TTC549 (cell line): ENCODE measurements at regions not wholly inside any gene's neighbourhood (a gene's known extent, or its start where the extent isn't known, plus 50 kb on each side); places are given as distances from the start of the nearest gene placed in this dataset.
"Not testable (repeated sequence)": the region's sequence is repeated elsewhere in the genome, so short reads cannot be mapped to it uniquely, and the experiment has no call there.

ENCODE experiments used
- FAIRE-seq: peaks from 2 replicates; lab custom pipeline; 2012; peaks lifted over from hg19 to GRCh38; lab: Jason Lieb, UNC

GRCh38 chr4:171524903-171525302 lies 288.3 kb upstream of the GALNTL6 start:
- FAIRE-seq = no peak

DNA sequence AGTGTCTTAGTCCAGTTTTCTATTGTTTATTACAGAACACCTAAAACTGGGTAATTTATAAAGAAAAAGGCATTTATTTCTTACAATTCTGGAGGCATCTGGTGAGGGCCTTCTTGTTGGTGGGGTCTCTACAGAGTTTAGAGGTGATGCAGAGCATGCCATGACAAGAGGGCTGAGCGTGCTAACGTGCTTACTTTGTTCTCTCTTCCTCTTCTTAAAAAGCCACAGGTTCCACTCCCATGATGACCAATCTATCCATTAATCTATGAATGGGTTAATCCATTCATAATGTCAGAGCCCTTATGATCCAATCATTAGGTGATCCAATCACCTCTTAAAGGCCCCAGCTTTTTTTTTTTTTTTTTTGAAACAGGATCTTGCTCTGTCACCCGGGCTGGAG lies 291.5 kb upstream of the GALNTL6 start:
- FAIRE-seq = no peak

GRCh38 chr4:171519457-171519856 lies 293.7 kb upstream of the GALNTL6 start:
- no peak for FAIRE-seq

GRCh38 chr4:171517883-171518282 lies 295.3 kb upstream of the GALNTL6 start:
- FAIRE-seq = no peak

DNA sequence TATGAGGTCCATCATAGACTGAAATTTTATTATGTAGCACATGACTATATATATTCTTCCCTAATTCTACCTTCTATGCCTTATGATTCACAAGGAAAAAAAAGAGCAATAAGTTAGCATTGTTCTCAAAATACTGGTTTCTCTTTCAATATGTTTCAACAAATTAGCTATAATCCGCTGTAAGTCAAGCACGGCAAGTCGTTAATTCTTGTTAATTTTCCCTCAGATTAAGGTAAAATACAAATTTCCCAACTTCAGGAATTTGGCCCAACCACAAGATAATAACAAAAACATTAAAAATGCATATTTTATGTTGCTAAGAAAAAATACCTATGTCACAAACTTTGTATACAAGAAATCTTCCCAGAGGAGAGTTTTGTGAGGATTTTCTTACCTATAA lies 296.5 kb upstream of the GALNTL6 start:
- no peak for FAIRE-seq

DNA sequence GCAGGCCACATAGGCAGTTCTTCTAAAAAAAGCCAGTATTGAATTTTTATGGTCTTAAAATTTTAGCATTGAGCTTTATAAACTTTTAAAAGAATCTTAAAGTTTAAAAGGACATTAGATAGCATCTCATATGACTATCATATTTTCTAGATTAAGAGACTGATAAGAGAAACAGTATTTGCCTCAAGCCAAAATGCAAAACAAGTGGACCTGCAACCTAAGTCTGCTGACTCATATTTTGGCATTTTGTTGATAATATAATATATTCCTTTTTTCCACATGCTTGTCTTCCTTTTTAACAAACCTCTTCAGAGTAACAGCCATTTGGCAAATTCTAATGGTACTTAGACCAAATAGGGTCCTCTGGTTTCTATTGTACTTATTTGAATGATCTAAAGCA lies 328.5 kb upstream of the GALNTL6 start:
- FAIRE-seq = no peak

DNA sequence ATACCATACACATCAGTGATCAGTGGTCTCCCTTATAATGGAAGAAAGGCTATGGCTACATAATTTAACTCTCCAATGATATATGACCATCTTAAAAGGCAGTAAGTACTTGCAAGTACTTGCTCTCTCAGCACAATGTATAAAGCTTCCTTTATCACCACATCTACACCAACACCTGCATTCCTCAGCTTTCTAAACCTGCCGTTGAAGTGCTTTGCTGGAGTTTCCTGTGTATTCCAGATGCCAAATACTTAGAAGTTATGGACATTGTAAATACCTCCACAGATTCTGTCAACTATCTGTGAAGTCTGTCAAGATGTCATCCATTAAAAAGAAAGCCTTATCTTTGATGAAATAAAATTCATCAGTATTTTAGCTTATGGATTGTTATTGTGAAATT lies 335.0 kb upstream of the GALNTL6 start:
- no peak for FAIRE-seq

DNA sequence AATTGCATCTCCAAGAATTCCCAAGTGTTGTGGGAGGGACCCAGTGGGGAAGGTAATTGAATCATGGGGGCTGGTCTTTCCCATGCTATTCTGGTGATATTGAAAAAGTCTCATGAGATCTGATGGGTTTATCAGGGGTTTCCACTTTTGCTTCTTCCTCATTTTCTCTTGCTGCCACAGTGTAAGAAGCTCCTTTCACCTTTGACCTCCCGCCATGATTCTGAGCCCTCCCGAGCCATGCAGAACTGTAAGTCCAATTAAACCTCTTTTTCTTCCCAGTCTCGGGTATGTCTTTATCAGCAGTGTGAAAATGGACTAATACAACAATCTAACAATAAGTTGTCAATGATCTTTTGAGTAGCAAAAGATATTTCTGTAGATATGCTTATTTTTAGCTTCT lies 338.1 kb upstream of the GALNTL6 start:
- not testable (repeated sequence) for FAIRE-seq

DNA sequence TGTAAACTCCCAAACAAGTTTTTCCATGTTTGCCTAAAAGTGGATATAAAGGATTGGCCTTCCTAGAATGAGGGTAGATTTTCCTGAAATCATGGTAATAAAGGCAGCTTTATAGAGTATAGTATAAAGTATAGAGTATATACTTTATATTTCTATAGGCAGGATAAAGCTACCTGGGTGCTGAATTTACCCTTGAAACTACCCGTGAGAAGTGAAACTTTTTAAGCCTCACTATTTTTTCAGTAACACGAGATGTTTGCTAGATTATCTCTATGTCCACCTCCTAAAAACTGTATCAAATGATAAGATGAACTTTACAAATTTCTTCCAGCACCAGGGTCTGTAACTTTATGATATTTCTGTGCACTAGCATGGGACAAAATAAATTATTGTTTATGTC lies 340.0 kb upstream of the GALNTL6 start:
- FAIRE-seq = no peak

DNA sequence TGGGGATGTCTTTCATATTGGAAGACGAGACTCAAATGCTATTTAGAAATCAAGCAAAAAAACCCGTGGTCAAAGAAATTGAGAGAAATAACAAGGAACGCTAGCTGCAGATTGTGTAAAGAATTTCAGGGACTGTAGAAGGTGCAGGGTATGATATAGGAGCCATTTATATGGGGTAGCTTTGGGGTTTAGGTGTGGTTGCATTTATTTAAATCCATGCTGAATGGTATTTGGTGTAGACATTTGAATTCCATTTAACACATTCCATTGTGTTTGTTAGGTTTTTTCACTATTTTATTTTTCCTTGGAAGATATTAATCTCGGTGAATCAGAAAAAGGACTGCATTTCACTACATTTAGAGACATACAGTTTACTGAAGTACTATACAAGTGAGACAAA lies 341.0 kb upstream of the GALNTL6 start:
- no peak for FAIRE-seq

- FAIRE-seq = no peak
These were observed 348.7 kb upstream of the GALNTL6 start for GRCh38 chr4:171464499-171464898.

DNA sequence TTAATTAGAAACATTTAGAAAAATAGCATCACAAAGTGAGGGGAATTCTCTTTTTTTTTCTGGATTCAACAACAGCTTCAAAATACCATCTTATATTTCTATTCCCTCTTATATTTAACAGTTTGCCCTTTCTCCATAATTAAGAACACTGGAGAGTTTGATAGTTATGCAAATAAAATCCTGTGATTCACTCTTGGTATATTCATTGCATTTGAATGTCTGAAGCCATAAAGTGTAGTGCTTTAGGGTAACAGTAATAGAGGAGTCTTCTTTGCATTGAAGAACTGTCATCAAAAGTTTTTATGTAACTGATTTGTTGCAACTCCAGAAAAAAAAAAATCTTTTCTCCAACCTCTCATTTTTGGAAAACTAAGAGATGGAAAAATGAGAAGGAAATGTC lies 352.0 kb upstream of the GALNTL6 start:
- no peak for FAIRE-seq

GRCh38 chr4:171448919-171449481 lies 364.2 kb upstream of the GALNTL6 start:
- FAIRE-seq = no peak

DNA sequence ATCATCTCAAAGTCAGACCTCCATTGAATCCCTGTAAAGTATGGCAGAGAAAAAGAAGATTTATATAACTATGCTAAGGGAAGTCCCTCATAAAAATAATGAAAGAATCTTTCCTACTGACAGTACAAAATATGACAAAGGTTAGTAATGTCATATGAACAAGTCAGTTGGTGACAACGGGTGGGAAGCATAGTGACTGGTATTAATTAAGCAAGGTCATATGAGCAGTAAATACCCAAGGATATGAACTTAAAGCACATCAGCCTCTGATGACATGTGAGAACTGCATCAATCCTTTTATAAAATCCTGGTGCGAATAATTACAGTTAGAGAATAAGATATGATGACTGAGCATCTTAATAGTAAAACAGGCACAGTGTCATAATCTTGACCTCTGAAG lies 364.8 kb upstream of the GALNTL6 start:
- FAIRE-seq = no peak

GRCh38 chr4:171441300-171441941 lies 371.8 kb upstream of the GALNTL6 start:
- no peak for FAIRE-seq

GRCh38 chr4:171433674-171434073 lies 379.5 kb upstream of the GALNTL6 start:
- FAIRE-seq = no peak

GRCh38 chr4:171432536-171432935 lies 380.7 kb upstream of the GALNTL6 start:
- FAIRE-seq = no peak

- FAIRE-seq = no peak
These were observed 382.7 kb upstream of the GALNTL6 start for GRCh38 chr4:171430495-171430894.

DNA sequence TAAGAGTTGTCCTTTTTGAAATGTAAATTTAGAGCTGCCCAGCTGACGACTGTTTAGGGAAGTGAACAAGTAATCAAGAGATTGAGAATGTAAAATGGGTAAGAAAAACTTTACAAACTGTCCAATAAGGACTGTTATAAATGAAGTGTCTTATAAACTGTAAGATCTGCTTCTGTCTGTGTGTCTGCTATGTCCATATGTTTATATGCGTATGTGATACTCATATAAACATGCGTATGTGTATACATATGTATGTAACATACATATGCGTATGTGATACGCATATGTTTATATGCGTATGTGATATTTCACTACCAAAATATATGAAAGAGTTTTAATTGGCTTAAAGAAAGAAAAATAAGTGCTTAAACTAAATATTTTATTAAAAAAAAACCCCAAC lies 416.0 kb upstream of the GALNTL6 start:
- FAIRE-seq = no peak

- FAIRE-seq = no peak
These were observed 422.6 kb upstream of the GALNTL6 start for GRCh38 chr4:171390626-171391025.

- FAIRE-seq = no peak
These were observed 434.9 kb upstream of the GALNTL6 start for GRCh38 chr4:171378323-171378722.

DNA sequence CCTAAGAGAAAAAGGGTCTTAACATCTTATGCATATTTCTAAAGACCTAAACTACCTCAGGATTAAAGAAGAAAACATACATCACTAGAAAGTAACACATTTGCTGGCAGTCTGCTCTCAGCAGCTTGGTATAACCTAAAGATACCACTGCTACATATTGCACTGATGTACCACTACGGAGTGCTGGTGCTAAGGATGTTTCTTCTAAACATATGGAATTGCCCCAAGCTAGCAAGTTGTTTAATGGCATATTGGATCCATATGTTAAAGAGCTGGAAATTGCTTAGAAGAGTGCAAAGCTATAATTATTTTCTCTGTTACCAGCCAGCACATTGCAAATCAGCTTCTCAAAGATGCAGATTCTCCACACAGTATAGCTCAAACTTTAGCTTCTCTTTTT lies 436.5 kb upstream of the GALNTL6 start:
- FAIRE-seq = no peak

DNA sequence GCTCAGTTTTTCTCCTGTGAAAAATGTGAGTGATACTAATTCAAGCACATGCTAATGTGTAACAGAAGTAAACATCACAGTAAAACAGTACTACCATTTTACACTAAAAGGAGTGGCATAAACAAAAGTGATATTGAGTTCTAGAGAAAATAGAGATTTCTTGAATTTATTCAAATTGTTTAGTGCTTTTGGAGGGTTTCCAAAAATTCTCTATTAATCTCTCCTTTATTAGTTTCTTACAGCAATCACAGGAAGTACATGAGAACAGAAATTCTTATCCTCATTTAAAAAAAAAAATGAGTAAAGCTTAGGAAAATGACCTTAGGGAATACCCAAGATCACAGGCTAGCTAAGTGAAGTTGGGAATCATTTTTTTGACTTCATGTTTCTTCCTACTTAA lies 459.7 kb upstream of the GALNTL6 start:
- FAIRE-seq = no peak

DNA sequence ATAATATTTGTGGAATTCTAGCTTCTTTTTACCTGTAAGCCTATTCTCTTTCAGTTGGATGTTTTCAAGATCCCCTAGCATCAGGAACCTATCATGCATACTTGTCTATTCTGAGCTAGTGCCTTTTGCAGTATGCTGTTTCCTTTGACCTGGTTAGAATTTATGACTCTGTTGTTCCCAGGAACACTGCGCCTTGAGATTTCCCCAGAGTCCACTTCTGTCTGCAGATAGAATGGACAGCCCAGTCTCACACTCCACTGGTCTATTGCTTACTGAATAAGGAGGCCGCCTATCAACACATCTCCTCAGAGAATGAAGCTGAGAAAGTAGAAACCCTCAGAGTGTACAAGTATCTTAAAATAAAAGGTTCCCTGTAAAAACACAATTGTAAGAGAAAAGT lies 465.1 kb upstream of the GALNTL6 start:
- no peak for FAIRE-seq

- no peak for FAIRE-seq
These were observed 470.6 kb upstream of the GALNTL6 start for GRCh38 chr4:171342646-171343045.
